ENCODE measurements at regions not wholly inside any gene's neighbourhood (a gene's known extent, or its start where the extent isn't known, plus 50 kb on each side); places are given as distances from the start of the nearest gene placed in this dataset.

DNA sequence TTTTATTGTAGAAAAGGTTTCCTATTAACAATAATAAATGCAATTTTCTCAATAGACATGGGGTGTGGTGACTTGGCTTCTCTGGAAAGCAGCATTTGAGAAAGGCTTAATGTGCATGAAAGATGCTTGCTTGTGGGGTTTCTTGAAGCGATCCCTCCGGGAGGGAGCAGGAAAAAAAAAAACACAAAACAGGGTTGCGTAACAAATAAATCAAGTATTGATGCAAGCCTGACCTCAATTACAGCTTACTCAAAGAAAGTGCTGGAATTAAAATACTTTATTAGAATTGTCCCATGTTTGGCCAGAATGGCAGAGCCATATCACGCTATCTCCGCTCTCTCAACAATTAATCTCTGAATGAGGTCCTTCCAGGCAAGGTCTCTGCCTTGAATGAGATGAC, 1612.5 kb downstream of the REEP3 start:
- TF ChIP-seq RARB (CRISPR knock-in tag; IDR thresholded peaks at IDR 0.05) (no peak), GLIS3 (CRISPR knock-in tag; IDR thresholded peaks at IDR 0.05) (no peak), TCF4 (CRISPR knock-in tag; IDR thresholded peaks at IDR 0.05; ENCODE audit: borderline replicate concordance) (no peak), ZFP3 (CRISPR knock-in tag; IDR thresholded peaks at IDR 0.05) (no peak), ZC3H10 (CRISPR knock-in tag; IDR thresholded peaks at IDR 0.05) (no peak), ESRRG (CRISPR knock-in tag; IDR thresholded peaks at IDR 0.05) (no peak), SNAI2 (CRISPR knock-in tag; IDR thresholded peaks at IDR 0.05) (no peak), ZNF565 (CRISPR knock-in tag; conservative IDR thresholded peaks at IDR 0.05; ENCODE audit: low read depth) (no peak), TOX (CRISPR knock-in tag; IDR thresholded peaks at IDR 0.05; ENCODE audit: borderline replicate concordance) (no peak), ZNF70 (CRISPR knock-in tag; IDR thresholded peaks at IDR 0.05) (no peak), CSDC2 (CRISPR knock-in tag; IDR thresholded peaks at IDR 0.05) (no peak)
- TF ChIP-seq, protein P1, sequence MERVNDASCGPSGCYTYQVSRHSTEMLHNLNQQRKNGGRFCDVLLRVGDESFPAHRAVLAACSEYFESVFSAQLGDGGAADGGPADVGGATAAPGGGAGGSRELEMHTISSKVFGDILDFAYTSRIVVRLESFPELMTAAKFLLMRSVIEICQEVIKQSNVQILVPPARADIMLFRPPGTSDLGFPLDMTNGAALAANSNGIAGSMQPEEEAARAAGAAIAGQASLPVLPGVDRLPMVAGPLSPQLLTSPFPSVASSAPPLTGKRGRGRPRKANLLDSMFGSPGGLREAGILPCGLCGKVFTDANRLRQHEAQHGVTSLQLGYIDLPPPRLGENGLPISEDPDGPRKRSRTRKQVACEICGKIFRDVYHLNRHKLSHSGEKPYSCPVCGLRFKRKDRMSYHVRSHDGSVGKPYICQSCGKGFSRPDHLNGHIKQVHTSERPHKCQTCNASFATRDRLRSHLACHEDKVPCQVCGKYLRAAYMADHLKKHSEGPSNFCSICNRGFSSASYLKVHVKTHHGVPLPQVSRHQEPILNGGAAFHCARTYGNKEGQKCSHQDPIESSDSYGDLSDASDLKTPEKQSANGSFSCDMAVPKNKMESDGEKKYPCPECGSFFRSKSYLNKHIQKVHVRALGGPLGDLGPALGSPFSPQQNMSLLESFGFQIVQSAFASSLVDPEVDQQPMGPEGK (CRISPR knock-in tag; IDR thresholded peaks at IDR 0.05; ENCODE audit: borderline replicate concordance), result no peak
- TF ChIP-seq, protein P2, sequence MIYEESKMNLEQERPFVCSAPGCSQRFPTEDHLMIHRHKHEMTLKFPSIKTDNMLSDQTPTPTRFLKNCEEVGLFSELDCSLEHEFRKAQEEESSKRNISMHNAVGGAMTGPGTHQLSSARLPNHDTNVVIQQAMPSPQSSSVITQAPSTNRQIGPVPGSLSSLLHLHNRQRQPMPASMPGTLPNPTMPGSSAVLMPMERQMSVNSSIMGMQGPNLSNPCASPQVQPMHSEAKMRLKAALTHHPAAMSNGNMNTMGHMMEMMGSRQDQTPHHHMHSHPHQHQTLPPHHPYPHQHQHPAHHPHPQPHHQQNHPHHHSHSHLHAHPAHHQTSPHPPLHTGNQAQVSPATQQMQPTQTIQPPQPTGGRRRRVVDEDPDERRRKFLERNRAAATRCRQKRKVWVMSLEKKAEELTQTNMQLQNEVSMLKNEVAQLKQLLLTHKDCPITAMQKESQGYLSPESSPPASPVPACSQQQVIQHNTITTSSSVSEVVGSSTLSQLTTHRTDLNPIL (CRISPR knock-in tag; IDR thresholded peaks at IDR 0.05; ENCODE audit: low read depth), result no peak
- TF ChIP-seq, protein P3, sequence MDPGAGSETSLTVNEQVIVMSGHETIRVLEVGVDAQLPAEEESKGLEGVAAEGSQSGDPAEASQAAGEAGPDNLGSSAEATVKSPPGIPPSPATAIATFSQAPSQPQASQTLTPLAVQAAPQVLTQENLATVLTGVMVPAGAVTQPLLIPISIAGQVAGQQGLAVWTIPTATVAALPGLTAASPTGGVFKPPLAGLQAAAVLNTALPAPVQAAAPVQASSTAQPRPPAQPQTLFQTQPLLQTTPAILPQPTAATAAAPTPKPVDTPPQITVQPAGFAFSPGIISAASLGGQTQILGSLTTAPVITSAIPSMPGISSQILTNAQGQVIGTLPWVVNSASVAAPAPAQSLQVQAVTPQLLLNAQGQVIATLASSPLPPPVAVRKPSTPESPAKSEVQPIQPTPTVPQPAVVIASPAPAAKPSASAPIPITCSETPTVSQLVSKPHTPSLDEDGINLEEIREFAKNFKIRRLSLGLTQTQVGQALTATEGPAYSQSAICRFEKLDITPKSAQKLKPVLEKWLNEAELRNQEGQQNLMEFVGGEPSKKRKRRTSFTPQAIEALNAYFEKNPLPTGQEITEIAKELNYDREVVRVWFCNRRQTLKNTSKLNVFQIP (CRISPR knock-in tag; IDR thresholded peaks at IDR 0.05; ENCODE audit: borderline replicate concordance, low read depth), result no peak
